HL-60 (cell line): ENCODE measurements at regions not wholly inside any gene's neighbourhood (a gene's known extent, or its start where the extent isn't known, plus 50 kb on each side); places are given as distances from the start of the nearest gene placed in this dataset.

Experiments
- CTCF ChIP-seq: IDR thresholded peaks from one replicate; pipeline ENCODE4 v1.5.1; 2011; ENCODE audit warnings: low read length, control low read depth, inconsistent platforms; ENCODE audit not compliant: insufficient read depth
- GABPA ChIP-seq: IDR thresholded peaks from 2 replicates; pipeline ENCODE4 v1.6.1; 2012; ENCODE audit warnings: low read depth
- REST ChIP-seq: IDR thresholded peaks from 2 replicates; pipeline ENCODE4 v1.6.1; 2012; ENCODE audit warnings: low read depth; ENCODE audit not compliant: insufficient replicate concordance

GRCh38 chr21:27078915-27079314 lies 112.0 kb upstream of the ADAMTS5 start:
- TF ChIP-seq CTCF (no peak), REST (no peak), GABPA (no peak)
